PC-9 (cell line): ENCODE measurements at regions not wholly inside any gene's neighbourhood (a gene's known extent, or its start where the extent isn't known, plus 50 kb on each side); places are given as distances from the start of the nearest gene placed in this dataset.

Experiments used
- CTCF ChIP-seq: fragments of 200-600 bp; sonication (generic); conservative IDR thresholded peaks from 2 replicates; pipeline ENCODE4 v1.6.1; 2017; ENCODE audit warnings: mixed run types, antibody characterized with exemption, mild to moderate bottlenecking, moderate library complexity
- EZH2 ChIP-seq: fragments of 200-600 bp; sonication (generic); IDR thresholded peaks from 2 replicates; pipeline ENCODE4 v1.8.0; 2017; ENCODE audit warnings: antibody characterized with exemption, low read depth

GRCh38 chr15:38814891-38815290 is 250.3 kb upstream of the RASGRP1 start:
- TF ChIP-seq EZH2 = no peak
- no peak for TF ChIP-seq CTCF
